Keratinocyte (primary cell): ENCODE measurements at regions not wholly inside any gene's neighbourhood (a gene's known extent, or its start where the extent isn't known, plus 50 kb on each side); places are given as distances from the start of the nearest gene placed in this dataset.

ENCODE experiments used
- EZH2 ChIP-seq: IDR thresholded peaks from one replicate; pipeline ENCODE4 v1.6.1; 2012; ENCODE audit warnings: inconsistent platforms, mild to moderate bottlenecking, low read length, moderate library complexity
- TF ChIP-seq, protein P1 (sequence below), 3 experiments: IDR thresholded peaks in 1 of 3; conservative IDR thresholded peaks in 1 of 3; optimal IDR thresholded peaks in 1 of 3; 2 replicates in 2 of 3; 3 replicates in 1 of 3; pipeline versions ENCODE3 to v1.5.1; 2011; ENCODE audit warnings: low read length in 3 of 3, mild to moderate bottlenecking in 3 of 3, moderate library complexity in 2 of 3, control low read depth in 1 of 3, inconsistent platforms in 1 of 3; ENCODE audit not compliant: insufficient read depth in 2 of 3; ENCODE audit errors: extremely low read depth in 1 of 3

GRCh38 chr15:47013446-47013845 lies 703.9 kb upstream of the SEMA6D start:
- TF ChIP-seq, protein P1, sequence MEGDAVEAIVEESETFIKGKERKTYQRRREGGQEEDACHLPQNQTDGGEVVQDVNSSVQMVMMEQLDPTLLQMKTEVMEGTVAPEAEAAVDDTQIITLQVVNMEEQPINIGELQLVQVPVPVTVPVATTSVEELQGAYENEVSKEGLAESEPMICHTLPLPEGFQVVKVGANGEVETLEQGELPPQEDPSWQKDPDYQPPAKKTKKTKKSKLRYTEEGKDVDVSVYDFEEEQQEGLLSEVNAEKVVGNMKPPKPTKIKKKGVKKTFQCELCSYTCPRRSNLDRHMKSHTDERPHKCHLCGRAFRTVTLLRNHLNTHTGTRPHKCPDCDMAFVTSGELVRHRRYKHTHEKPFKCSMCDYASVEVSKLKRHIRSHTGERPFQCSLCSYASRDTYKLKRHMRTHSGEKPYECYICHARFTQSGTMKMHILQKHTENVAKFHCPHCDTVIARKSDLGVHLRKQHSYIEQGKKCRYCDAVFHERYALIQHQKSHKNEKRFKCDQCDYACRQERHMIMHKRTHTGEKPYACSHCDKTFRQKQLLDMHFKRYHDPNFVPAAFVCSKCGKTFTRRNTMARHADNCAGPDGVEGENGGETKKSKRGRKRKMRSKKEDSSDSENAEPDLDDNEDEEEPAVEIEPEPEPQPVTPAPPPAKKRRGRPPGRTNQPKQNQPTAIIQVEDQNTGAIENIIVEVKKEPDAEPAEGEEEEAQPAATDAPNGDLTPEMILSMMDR (optimal IDR thresholded peaks at IDR 0.05 in 1 of 3, IDR thresholded peaks at IDR 0.05 in 1 of 3, conservative IDR thresholded peaks at IDR 0.05 in 1 of 3; ENCODE audit: extremely low read depth in 1 of 3, insufficient read depth in 2 of 3, low read length in 3 of 3) = no peak
- TF ChIP-seq EZH2 = no peak
